Common myeloid progenitor, CD34-positive (primary cell): ENCODE measurements at regions not wholly inside any gene's neighbourhood (a gene's known extent, or its start where the extent isn't known, plus 50 kb on each side); places are given as distances from the start of the nearest gene placed in this dataset.

Experiments
- CTCF ChIA-PET: fragments of 350-600 bp; sonication (Branson Sonifier 250); formaldehyde crosslinking; loops from one replicate; lab custom pipeline; 2021; ENCODE audit warnings: antibody characterized with exemption; lab: Charles Lee
- POLR2A ChIA-PET: fragments of 350-600 bp; sonication (Branson Sonifier 250); formaldehyde crosslinking; loops from one replicate; lab custom pipeline; 2021; ENCODE audit warnings: antibody characterized with exemption; lab: Charles Lee
- DNase-seq, 3 donors: peaks; one replicate each; pipeline versions ENCODE4 v3.0.0 to v3.0.0-alpha.2; 2013
- H3K27ac ChIP-seq, 2 experiments: 1 replicate in 1 of 2; 2 replicates in 1 of 2; pipeline ENCODE4 v1.7.0; 2013; ENCODE audit warnings: inconsistent platforms in 2 of 2, low read length in 2 of 2, mild to moderate bottlenecking in 2 of 2, low read depth in 1 of 2, moderate library complexity in 1 of 2; ENCODE audit not compliant: severe bottlenecking in 2 of 2, insufficient read depth in 1 of 2, poor library complexity in 1 of 2
- H3K27me3 ChIP-seq, 5 experiments: replicated peaks in 2 of 5; 1 replicate in 3 of 5; 2 replicates in 2 of 5; pipeline versions ENCODE4 v1.6.1 to v1.7.0; 2013; ENCODE audit warnings: low read length in 4 of 5, mild to moderate bottlenecking in 2 of 5, moderate library complexity in 2 of 5, inconsistent platforms in 1 of 5; ENCODE audit not compliant: insufficient read depth in 5 of 5, control insufficient read depth in 4 of 5
- H3K36me3 ChIP-seq, 4 experiments: 1 replicate in 2 of 4; 2 replicates in 2 of 4; pipeline versions ENCODE4 v1.6.1 to v1.7.0; 2013; ENCODE audit warnings: low read length in 3 of 4, control low read depth in 1 of 4, mild to moderate bottlenecking in 1 of 4; ENCODE audit not compliant: control insufficient read depth in 4 of 4, insufficient read depth in 4 of 4
- H3K4me1 ChIP-seq, 4 experiments: 1 replicate in 3 of 4; 2 replicates in 1 of 4; pipeline versions ENCODE4 v1.6.1 to v1.7.1; 2013; ENCODE audit warnings: low read length in 3 of 4, mild to moderate bottlenecking in 3 of 4, control low read depth in 1 of 4, inconsistent platforms in 1 of 4, moderate library complexity in 1 of 4; ENCODE audit not compliant: control insufficient read depth in 4 of 4, insufficient read depth in 4 of 4; ENCODE audit errors: control extremely low read depth in 1 of 4
- H3K4me3 ChIP-seq, 7 experiments: 1 replicate in 4 of 7; 2 replicates in 3 of 7; pipeline versions ENCODE4 v1.5.1 to v1.7.0; 2013; ENCODE audit warnings: mild to moderate bottlenecking in 7 of 7, low read length in 6 of 7, moderate library complexity in 6 of 7, inconsistent platforms in 2 of 7, low read depth in 2 of 7, control low read depth in 1 of 7; ENCODE audit not compliant: insufficient read depth in 4 of 7, control insufficient read depth in 1 of 7; ENCODE audit errors: extremely low read depth in 1 of 7
- H3K9me3 ChIP-seq, 5 experiments: 1 replicate in 4 of 5; 2 replicates in 1 of 5; pipeline versions ENCODE4 v1.6.1 to v1.7.1; 2013; ENCODE audit warnings: low read length in 4 of 5, mild to moderate bottlenecking in 2 of 5, inconsistent platforms in 1 of 5, low read depth in 1 of 5, moderate library complexity in 1 of 5; ENCODE audit not compliant: control insufficient read depth in 4 of 5, insufficient read depth in 2 of 5; ENCODE audit errors: control extremely low read depth in 1 of 5
- WGBS: methylation state at CpG from one replicate; pipeline ENCODE4 v1.1.5; 2013; ENCODE audit not compliant: insufficient coverage; 5-methylcytosine and 5-hydroxymethylcytosine counted together

DNA sequence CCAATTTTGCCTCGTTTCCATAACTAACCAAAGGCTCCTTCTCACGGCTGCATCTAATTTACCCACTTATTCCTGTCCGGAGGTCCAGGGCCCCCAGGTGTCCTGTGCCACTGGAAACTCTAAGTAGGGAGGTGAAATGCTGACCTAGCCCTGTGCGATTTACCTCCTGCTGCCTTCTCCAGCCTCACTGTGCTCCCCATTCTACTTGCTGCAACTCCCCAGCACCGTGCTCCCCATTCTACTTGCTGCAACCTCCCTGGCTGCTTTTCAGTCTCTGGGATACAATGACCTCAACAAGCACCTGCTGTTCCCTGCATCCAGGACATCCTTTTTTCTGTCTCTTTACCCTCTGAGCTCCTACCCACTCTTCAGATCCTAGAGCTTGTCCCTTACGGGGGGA is 254.7 kb upstream of the PROK2 start:
- Histone ChIP-seq H3K27me3 (no peaks in the 10 kb centered on the region), H3K4me3 (no peak overlapping the region), H3K4me1 (peaks cover 0 to 11% (median under 1%) of the 10 kb centered on the region in 4 experiments), H3K36me3 (no peaks in the 10 kb centered on the region), H3K9me3 (no peaks in the 10 kb centered on the region), H3K27ac (no peak overlapping the region)
- DNase-seq, result no peak
- 92% methylated on average over 5 of the region's 6 CpGs for WGBS
- POLR2A ChIA-PET, result no interaction called here
- CTCF ChIA-PET, result no interaction called here

DNA sequence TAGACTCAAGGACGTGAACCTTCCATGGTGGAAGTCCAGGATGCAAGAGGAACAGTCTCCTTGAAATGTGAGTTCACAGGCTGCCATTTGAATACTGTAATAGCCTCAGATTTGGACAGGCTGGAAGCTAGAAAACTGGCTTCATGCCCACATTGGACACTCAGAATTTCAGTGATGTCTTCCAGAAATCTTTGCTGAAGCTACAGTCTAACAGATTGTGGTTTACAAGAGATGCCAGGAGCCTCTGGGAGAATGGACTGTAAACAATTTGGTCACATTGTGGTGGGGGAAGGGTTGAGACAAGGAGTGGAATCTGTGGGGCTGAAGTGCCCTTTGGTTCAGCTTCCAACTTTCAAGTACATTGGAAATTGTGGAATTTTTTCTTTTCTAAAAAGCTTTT is 252.0 kb upstream of the PROK2 start:
- no peak overlapping the region for H3K4me3 ChIP-seq
- ChIA-PET POLR2A (no interaction called here), CTCF (interaction anchor here (1.3 kb wide), 1 partner anchor 42 kb away, joined by 3 read pairs; no protein-coding TSS in a partner anchor)
- 100% methylated on average over 1 of the region's 1 CpG for WGBS
- H3K4me1 ChIP-seq, result peaks cover 0 to 20% (median 10%) of the 10 kb centered on the region in 4 experiments
- no peak for DNase-seq
- no peaks in the 10 kb centered on the region for H3K36me3 ChIP-seq
- no peaks in the 10 kb centered on the region for H3K27me3 ChIP-seq
- no peaks in the 10 kb centered on the region for H3K9me3 ChIP-seq
- no peak overlapping the region for H3K27ac ChIP-seq

DNA sequence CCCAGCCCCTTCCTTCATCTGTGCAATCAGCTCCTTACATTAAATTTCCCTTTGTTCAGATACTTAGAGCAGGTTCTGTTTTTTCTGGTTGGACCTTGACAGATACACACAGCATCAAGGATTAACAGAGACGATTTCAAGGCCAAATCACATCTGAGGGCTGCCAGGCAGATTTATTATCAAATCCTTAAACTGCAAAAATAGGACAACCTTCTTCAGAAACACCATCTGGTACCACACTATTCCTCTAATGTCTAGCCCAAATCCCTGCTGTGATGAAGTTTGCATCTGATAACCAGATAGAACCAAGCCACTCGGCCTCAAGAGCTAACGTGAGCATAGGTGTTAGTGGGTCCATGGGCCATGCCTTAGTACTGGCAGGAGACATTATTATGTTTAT is 250.7 kb upstream of the PROK2 start:
- ChIA-PET CTCF (no interaction called here), POLR2A (no interaction called here)
- Histone ChIP-seq H3K4me3 (no peak overlapping the region), H3K27ac (no peak overlapping the region), H3K27me3 (no peaks in the 10 kb centered on the region), H3K36me3 (no peaks in the 10 kb centered on the region), H3K4me1 (peaks cover 7 to 32% (median 21%) of the 10 kb centered on the region in 4 experiments), H3K9me3 (no peaks in the 10 kb centered on the region)
- 89% methylated on average over 3 of the region's 3 CpGs for WGBS
- DNase-seq, result no peak

DNA sequence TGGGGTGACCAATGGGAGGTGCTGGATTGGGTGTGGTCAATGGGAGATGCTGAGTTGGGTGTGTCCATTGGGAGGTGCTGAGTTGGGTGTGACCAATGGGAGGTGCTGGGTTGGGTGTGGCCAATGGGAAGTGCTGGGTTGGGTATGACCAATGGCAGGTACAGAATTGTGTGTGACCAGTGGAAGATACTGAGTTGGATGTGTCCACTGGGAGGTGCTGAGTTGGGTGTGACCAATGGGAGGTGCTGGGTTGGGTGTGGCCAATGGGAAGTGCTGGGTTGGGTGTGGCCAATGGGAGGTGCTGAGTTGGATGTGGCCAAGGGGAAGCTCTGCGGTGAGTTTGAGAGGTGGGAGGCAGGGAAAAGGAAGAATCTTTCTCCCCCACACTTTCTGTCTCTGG is 250.0 kb upstream of the PROK2 start:
- Histone ChIP-seq H3K9me3 (no peaks in the 10 kb centered on the region), H3K27me3 (no peaks in the 10 kb centered on the region), H3K4me1 (peaks cover 7 to 34% (median 21%) of the 10 kb centered on the region in 4 experiments), H3K27ac (no peak overlapping the region), H3K4me3 (no peak overlapping the region), H3K36me3 (no peaks in the 10 kb centered on the region)
- POLR2A ChIA-PET, result no interaction called here
- WGBS, result no CpG with 5 or more reads among the region's 1 CpG
- CTCF ChIA-PET, result no interaction called here
- no peak for DNase-seq

DNA sequence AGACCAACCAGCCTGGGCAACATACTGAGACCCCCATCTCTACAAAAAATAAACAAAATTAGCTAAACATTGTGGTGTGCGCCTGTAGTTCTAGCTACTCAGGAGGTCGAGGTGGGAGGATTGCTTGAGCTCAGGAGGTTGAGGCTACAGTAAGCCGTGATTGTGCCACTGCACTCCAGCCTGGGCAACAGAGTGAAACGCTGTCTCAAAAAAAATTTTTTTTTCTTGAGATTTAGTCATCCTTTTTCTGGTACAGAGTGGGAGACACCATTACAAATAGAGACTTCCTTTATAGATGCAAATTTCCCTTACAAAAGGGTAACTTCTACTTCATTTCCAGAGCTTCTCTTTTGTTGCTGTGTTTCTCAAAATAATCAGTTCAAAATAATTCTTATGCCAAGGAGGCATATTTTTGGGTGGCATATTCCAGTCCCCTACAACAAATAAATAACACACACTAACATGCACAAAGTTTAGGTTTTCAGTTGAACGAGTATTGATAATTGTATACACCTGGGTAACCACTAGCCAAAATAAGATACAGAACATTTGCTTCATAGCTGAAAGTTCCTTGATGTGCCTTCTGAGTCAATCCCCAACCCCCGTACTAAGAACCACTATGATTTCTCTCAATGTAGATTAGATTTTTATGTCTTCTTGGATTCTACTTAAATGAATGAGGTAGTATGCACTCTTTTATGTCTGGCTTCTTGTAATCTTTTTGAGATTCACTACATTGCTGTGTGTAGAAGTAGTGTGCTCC is 248.9 kb upstream of the PROK2 start:
- CTCF ChIA-PET, result interaction anchor here (1.2 kb wide), 1 partner anchor 155 kb away, joined by 3 read pairs; no protein-coding TSS in a partner anchor
- H3K27ac ChIP-seq, result no peak overlapping the region
- peaks cover 7 to 34% (median 21%) of the 10 kb centered on the region in 4 experiments for H3K4me1 ChIP-seq
- POLR2A ChIA-PET, result no interaction called here
- H3K36me3 ChIP-seq, result no peaks in the 10 kb centered on the region
- no peaks in the 10 kb centered on the region for H3K9me3 ChIP-seq
- no peaks in the 10 kb centered on the region for H3K27me3 ChIP-seq
- no peak overlapping the region for H3K4me3 ChIP-seq
- no peak for DNase-seq
- 96% methylated on average over 5 of the region's 6 CpGs for WGBS

DNA sequence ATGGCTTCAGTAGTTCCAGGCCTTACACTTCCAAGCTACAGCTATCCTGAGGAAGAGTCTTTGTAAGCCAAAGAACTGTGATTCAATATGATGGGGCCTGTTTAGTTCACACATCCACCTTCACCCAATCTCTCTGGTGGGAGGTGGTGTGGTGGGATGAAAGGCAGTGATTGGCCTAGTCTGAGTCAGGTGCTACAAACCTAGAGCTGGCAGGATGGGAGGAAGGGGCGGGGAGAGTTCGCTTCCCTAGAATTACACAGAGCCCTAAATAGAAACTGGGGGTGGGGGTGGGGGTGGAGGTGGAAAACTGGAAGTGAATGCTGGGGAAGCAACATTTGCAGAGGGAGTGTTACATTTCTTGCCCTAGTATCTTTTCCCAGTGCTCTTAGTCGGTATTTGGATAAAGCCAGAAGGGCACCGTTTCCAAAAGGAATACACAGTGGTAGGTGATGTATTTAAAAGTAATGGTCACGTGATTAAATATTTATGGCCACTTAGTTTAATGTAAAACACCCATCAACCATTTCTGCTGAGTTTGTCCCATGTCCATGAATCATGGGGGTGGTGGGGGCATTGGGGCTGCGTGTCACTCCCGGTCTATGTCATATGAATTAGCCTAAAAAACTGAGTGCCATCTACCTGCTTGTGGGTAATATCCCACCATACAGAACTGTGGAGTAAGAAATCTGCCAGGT is 247.6 kb upstream of the PROK2 start:
- Histone ChIP-seq H3K27me3 (no peaks in the 10 kb centered on the region), H3K4me1 (peaks cover 7 to 34% (median 21%) of the 10 kb centered on the region in 4 experiments), H3K27ac (no peak overlapping the region), H3K9me3 (no peaks in the 10 kb centered on the region), H3K4me3 (no peak overlapping the region), H3K36me3 (no peaks in the 10 kb centered on the region)
- peak in 1 of 3 donors; percentile 17 for DNase-seq
- CTCF ChIA-PET, result interaction anchor here (0.7 to 2.6 kb wide), 3 partner anchors 11 to 790 kb away, joined by 3 to 9 read pairs (median 3); no protein-coding TSS in a partner anchor
- 100% methylated on average over 1 of the region's 7 CpGs for WGBS
- POLR2A ChIA-PET, result no interaction called here

DNA sequence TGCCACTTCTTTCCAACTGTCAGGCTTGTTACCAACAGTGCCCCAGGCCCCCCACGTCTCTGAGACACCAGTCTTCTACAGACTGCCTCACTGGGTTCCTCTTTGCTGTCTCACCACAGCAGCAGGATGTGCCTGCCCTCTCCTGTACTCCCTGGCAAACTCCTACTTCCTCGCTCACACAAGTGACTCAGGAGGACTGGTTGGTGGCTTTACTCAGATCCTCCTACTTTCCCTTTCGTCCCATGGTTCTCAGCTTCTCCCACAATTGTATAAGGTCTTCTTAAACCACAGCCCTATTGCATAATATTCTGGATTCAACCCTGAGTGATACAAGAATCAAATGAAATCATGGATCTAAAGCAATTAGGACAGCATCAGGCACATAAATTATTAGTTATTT is 246.6 kb upstream of the PROK2 start:
- peaks cover 7 to 34% (median 21%) of the 10 kb centered on the region in 4 experiments for H3K4me1 ChIP-seq
- peak; percentile 74 to 87 (median 83) for DNase-seq
- CTCF ChIA-PET, result interaction anchor here (0.5 to 2.6 kb wide), 12 partner anchors 13 to 791 kb away, joined by 3 to 9 read pairs (median 3); no protein-coding TSS in a partner anchor
- H3K9me3 ChIP-seq, result no peaks in the 10 kb centered on the region
- H3K27me3 ChIP-seq, result no peaks in the 10 kb centered on the region
- POLR2A ChIA-PET, result no interaction called here
- 5% methylated on average over 2 of the region's 3 CpGs for WGBS
- no peaks in the 10 kb centered on the region for H3K36me3 ChIP-seq
- H3K27ac ChIP-seq, result no peak overlapping the region
- H3K4me3 ChIP-seq, result no peak overlapping the region
